ENCODE measurements at regions not wholly inside any gene's neighbourhood (a gene's known extent, or its start where the extent isn't known, plus 50 kb on each side); places are given as distances from the start of the nearest gene placed in this dataset.

- TF ChIP-seq, protein P1, sequence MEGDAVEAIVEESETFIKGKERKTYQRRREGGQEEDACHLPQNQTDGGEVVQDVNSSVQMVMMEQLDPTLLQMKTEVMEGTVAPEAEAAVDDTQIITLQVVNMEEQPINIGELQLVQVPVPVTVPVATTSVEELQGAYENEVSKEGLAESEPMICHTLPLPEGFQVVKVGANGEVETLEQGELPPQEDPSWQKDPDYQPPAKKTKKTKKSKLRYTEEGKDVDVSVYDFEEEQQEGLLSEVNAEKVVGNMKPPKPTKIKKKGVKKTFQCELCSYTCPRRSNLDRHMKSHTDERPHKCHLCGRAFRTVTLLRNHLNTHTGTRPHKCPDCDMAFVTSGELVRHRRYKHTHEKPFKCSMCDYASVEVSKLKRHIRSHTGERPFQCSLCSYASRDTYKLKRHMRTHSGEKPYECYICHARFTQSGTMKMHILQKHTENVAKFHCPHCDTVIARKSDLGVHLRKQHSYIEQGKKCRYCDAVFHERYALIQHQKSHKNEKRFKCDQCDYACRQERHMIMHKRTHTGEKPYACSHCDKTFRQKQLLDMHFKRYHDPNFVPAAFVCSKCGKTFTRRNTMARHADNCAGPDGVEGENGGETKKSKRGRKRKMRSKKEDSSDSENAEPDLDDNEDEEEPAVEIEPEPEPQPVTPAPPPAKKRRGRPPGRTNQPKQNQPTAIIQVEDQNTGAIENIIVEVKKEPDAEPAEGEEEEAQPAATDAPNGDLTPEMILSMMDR (tag by site-specific recombination; IDR thresholded peaks at IDR 0.05) = no peak
- TF ChIP-seq MEIS1 (CRISPR knock-in tag; IDR thresholded peaks at IDR 0.05; ENCODE audit: borderline replicate concordance) (no peak), ZFP37 (tag by site-specific recombination; IDR thresholded peaks at IDR 0.05) (no peak), ZNF239 (tag by site-specific recombination; IDR thresholded peaks at IDR 0.05) (no peak), ZNF658 (tag by site-specific recombination; IDR thresholded peaks at IDR 0.05) (no peak)
- TF ChIP-seq, protein P2, sequence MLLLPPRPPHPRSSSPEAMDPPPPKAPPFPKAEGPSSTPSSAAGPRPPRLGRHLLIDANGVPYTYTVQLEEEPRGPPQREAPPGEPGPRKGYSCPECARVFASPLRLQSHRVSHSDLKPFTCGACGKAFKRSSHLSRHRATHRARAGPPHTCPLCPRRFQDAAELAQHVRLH (tag by site-specific recombination; IDR thresholded peaks at IDR 0.05) = no peak
- TF ChIP-seq, protein P3, sequence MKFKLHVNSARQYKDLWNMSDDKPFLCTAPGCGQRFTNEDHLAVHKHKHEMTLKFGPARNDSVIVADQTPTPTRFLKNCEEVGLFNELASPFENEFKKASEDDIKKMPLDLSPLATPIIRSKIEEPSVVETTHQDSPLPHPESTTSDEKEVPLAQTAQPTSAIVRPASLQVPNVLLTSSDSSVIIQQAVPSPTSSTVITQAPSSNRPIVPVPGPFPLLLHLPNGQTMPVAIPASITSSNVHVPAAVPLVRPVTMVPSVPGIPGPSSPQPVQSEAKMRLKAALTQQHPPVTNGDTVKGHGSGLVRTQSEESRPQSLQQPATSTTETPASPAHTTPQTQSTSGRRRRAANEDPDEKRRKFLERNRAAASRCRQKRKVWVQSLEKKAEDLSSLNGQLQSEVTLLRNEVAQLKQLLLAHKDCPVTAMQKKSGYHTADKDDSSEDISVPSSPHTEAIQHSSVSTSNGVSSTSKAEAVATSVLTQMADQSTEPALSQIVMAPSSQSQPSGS (tag by site-specific recombination; IDR thresholded peaks at IDR 0.05; ENCODE audit: low read depth) = no peak
These were observed 218.1 kb upstream of the OBI1 start for GRCh38 chr13:78876915-78877549.
